SK-N-SH (cell line): ENCODE measurements at regions not wholly inside any gene's neighbourhood (a gene's known extent, or its start where the extent isn't known, plus 50 kb on each side); places are given as distances from the start of the nearest gene placed in this dataset.

Experiments
- CTCF ChIA-PET: fragments of 300-600, 350-600 bp; formaldehyde crosslinking; extraction: SDS; loops from one replicate; lab custom pipeline; 2021; lab: Yijun Ruan, JAX
- POLR2A ChIA-PET: fragments of 350-600 bp; sonication (Branson Sonifier 250); formaldehyde crosslinking; extraction: SDS; loops from one replicate; lab custom pipeline; 2020; ENCODE audit warnings: antibody characterized with exemption, inconsistent platforms; lab: Yijun Ruan, JAX
- DNase-seq: peaks from one replicate; pipeline ENCODE4 v3.0.0; 2012
- H2AFZ ChIP-seq: fragments of 200-600 bp; sonication (generic); 2 replicates; pipeline ENCODE4 v1.8.1; 2016; ENCODE audit warnings: antibody characterized with exemption, mild to moderate bottlenecking, low read depth
- H3F3A ChIP-seq: fragments of 200-600 bp; sonication (generic); replicated peaks from 2 replicates; pipeline ENCODE3; 2016; ENCODE audit warnings: antibody characterized with exemption, mild to moderate bottlenecking; ENCODE audit not compliant: insufficient read depth
- H3K27ac ChIP-seq, 2 experiments: fragments of 200-500 bp in 1 of 2; fragments of 200-600 bp in 1 of 2; sonication (Bioruptor generic) in 1 of 2; sonication (generic), shearing (Covaris generic) in 1 of 2; 2 replicates each; pipeline versions ENCODE4 v1.5.1 to v1.6.1; 2014 to 2016; ENCODE audit warnings: low read depth in 2 of 2, inconsistent platforms in 1 of 2, low read length in 1 of 2, mild to moderate bottlenecking in 1 of 2, mixed read lengths in 1 of 2
- H3K27me3 ChIP-seq: fragments of 200-600 bp; sonication (generic), shearing (Covaris generic); 2 replicates; pipeline ENCODE4 v1.6.1; 2016; ENCODE audit warnings: mixed run types; ENCODE audit not compliant: insufficient read depth
- H3K36me3 ChIP-seq, 2 experiments: fragments of 200-500 bp in 1 of 2; fragments of 200-600 bp in 1 of 2; sonication (Bioruptor generic) in 1 of 2; sonication (generic) in 1 of 2; replicated peaks in 1 of 2; 2 replicates each; pipeline versions ENCODE3 to v1.5.1; 2014 to 2016; ENCODE audit warnings: low read length in 1 of 2, mild to moderate bottlenecking in 1 of 2; ENCODE audit not compliant: insufficient read depth in 2 of 2, control insufficient read depth in 1 of 2
- H3K4me1 ChIP-seq, 2 experiments: fragments of 200-500 bp in 1 of 2; fragments of 200-600 bp in 1 of 2; sonication (Bioruptor generic) in 1 of 2; sonication (generic), shearing (Covaris generic) in 1 of 2; 2 replicates each; pipeline versions ENCODE4 v1.5.1 to v1.6.1; 2014 to 2016; ENCODE audit warnings: low read depth in 1 of 2, low read length in 1 of 2, mixed run types in 1 of 2; ENCODE audit not compliant: insufficient read depth in 2 of 2, control insufficient read depth in 1 of 2
- H3K4me2 ChIP-seq: fragments of 200-600 bp; sonication (generic), shearing (Covaris generic); 2 replicates; pipeline ENCODE4 v1.6.1; 2017; ENCODE audit warnings: mixed run types
- H3K4me3 ChIP-seq, 2 experiments: fragments of 200-500 bp in 1 of 2; fragments of 200-600 bp in 1 of 2; sonication (Bioruptor generic) in 1 of 2; sonication (generic), shearing (Covaris generic) in 1 of 2; 2 replicates each; pipeline versions ENCODE4 v1.5.1 to v1.8.1; 2014 to 2016; ENCODE audit warnings: low read depth in 2 of 2, inconsistent platforms in 1 of 2, low read length in 1 of 2, mild to moderate bottlenecking in 1 of 2, mixed read lengths in 1 of 2, moderate library complexity in 1 of 2
- H3K79me2 ChIP-seq: fragments of 200-600 bp; sonication (generic); 2 replicates; pipeline ENCODE4 v1.8.1; 2017; ENCODE audit warnings: mild to moderate bottlenecking; ENCODE audit not compliant: insufficient read depth
- H3K9ac ChIP-seq: fragments of 200-600 bp; sonication (generic); 2 replicates; pipeline ENCODE4 v1.6.1; 2017; ENCODE audit warnings: mixed run types
- H3K9me2 ChIP-seq: fragments of 200-600 bp; sonication (generic); 2 replicates; pipeline ENCODE4 v1.6.1; 2017; ENCODE audit warnings: mixed run types
- H3K9me3 ChIP-seq: fragments of 200-600 bp; sonication (generic); 2 replicates; pipeline ENCODE4 v1.6.1; 2017; ENCODE audit warnings: mixed run types, mild to moderate bottlenecking, moderate library complexity
- H4K20me1 ChIP-seq: fragments of 200-600 bp; sonication (generic); 2 replicates; pipeline ENCODE4 v1.6.1; 2017; ENCODE audit warnings: mild to moderate bottlenecking, mixed run types; ENCODE audit not compliant: insufficient read depth
- CHD2 ChIP-seq: fragments of 150-350 bp; IDR thresholded peaks from 2 replicates; pipeline ENCODE4 v1.6.1; 2018; ENCODE audit warnings: low read length; ENCODE audit not compliant: partially characterized antibody
- EP300 ChIP-seq, 2 experiments: IDR thresholded peaks; 2 replicates each; pipeline versions ENCODE4 v1.4.0 to v1.6.1; 2012; ENCODE audit warnings: borderline replicate concordance in 1 of 2, low read depth in 1 of 2, low read length in 1 of 2
- EZH2phosphoT487 ChIP-seq: fragments of 200-600 bp; sonication (generic); IDR thresholded peaks from 2 replicates; pipeline ENCODE4 v1.6.1; 2017; ENCODE audit warnings: low read depth, mixed run types, mild to moderate bottlenecking, antibody characterized with exemption, moderate library complexity, borderline replicate concordance
- FOSL2 ChIP-seq: IDR thresholded peaks from 2 replicates; pipeline ENCODE4 v1.4.0; 2012; ENCODE audit warnings: low read depth, mild to moderate bottlenecking, moderate library complexity, borderline replicate concordance
- GATA2 ChIP-seq: sonication (generic); formaldehyde crosslinking; IDR thresholded peaks from 2 replicates; pipeline ENCODE4 v1.5.0; 2020; ENCODE audit warnings: mild to moderate bottlenecking, missing genetic modification reagents
- RAD21 ChIP-seq: IDR thresholded peaks from 2 replicates; pipeline ENCODE4 v1.6.1; 2012; ENCODE audit warnings: mild to moderate bottlenecking, low read length
- RCOR1 ChIP-seq: fragments of 150-350 bp; IDR thresholded peaks from 2 replicates; pipeline ENCODE4 v1.6.1; 2017; ENCODE audit warnings: antibody characterized with exemption, low read length
- RFX5 ChIP-seq: IDR thresholded peaks from 2 replicates; pipeline ENCODE4 v1.6.1; 2012; ENCODE audit warnings: mild to moderate bottlenecking, improper control_type of control experiment, low read length
- SMC3 ChIP-seq: IDR thresholded peaks from 2 replicates; pipeline ENCODE4 v1.6.1; 2012; ENCODE audit warnings: low read depth, low read length, improper control_type of control experiment
- USF2 ChIP-seq: fragments of 150-350 bp; IDR thresholded peaks from 2 replicates; pipeline ENCODE4 v1.6.1; 2017; ENCODE audit warnings: antibody characterized with exemption, low read length, low read depth, borderline replicate concordance
- YY1 ChIP-seq: IDR thresholded peaks from 2 replicates; pipeline ENCODE4 v1.4.0; 2012; ENCODE audit warnings: low read depth, mild to moderate bottlenecking
- WGBS: methylation state at CpG from one replicate; pipeline ENCODE4 v1.1.6; 2017; ENCODE audit warnings: low lambda C conversion rate; 5-methylcytosine and 5-hydroxymethylcytosine counted together
- TF ChIP-seq, protein P1 (sequence below): fragments of 150-350 bp; IDR thresholded peaks from 2 replicates; pipeline ENCODE4 v1.6.1; 2016; ENCODE audit warnings: mild to moderate bottlenecking, low read depth, low read length
- TF ChIP-seq, protein P2 (sequence below): fragments of 200-600 bp; sonication (generic); IDR thresholded peaks from 2 replicates; pipeline ENCODE4 v1.6.1; 2017; ENCODE audit warnings: antibody characterized with exemption, mild to moderate bottlenecking, moderate library complexity

DNA sequence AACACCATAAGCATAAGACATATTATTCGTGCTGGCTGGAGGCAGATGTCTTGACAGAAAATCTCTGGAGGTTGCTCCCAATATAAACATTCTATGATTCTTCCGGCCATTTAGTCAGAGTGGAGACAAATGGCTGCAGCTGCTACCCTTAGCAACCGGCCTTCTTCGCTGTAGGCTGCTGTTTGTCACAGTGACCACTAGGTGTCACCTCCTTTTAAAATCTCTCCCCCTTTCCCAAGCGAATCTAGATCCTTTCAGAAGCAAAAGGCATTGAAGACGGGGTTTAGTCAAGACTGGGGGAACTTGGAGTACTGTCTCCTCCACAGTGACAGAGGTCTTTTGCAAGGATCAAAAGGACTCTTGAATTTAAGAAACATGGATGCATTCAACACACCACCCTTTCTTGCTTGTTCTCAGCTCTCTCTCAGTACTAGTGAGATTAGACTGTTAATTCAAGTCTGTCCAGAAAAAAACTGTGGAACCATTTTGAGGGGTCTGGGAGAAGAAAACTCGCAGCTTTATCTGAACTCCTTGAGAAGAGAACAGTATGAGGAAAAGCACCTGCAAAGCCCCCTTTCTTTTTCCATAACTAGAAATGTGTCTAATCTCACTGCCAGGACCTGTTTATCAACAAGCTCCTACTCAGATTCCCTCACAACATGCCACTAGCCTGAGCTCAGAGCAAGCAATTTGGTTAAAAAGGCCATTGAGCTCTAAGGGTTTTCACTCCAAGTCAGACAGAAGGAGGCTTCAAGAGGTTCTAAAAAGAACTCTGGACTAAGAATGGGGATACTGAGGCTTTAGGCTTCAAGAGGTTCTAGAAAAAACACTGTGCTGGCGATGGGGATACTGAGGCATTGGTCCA, 408.3 kb upstream of the PLXNA2 start:
- Histone ChIP-seq H3K9me2 (no peaks in the 10 kb centered on the region), H3K79me2 (no peaks in the 10 kb centered on the region), H3K9me3 (no peaks in the 10 kb centered on the region), H3K4me1 (peaks cover 0 to 7% of the 10 kb centered on the region in 2 experiments; a peak in 2 of 4 replicates), H3K27ac (peak overlapping the region in 1 of 2 experiments; percentile 73; a peak in 2 of 4 replicates), H2AFZ (0 out of 2 replicates have a peak overlapping the region, but pooled peaks have one; percentile 23), H3K4me2 (no peak overlapping the region; the same call in 1 of the 2 replicates), H3K27me3 (no peaks in the 10 kb centered on the region), H3K4me3 (no peak overlapping the region; a peak in 1 of 4 replicates), H4K20me1 (no peaks in the 10 kb centered on the region), H3K9ac (no peak overlapping the region), H3F3A (no peaks in the 10 kb centered on the region), H3K36me3 (no peaks in the 10 kb centered on the region)
- TF ChIP-seq RCOR1 (0 out of 2 replicates have a peak, but pooled peaks have one; percentile 26), EZH2phosphoT487 (no peak), FOSL2 (no peak), EP300 (IDR thresholded peaks at IDR 0.05; ENCODE audit: borderline replicate concordance in 1 of 2, low read depth in 1 of 2, low read length in 1 of 2) (0 out of 4 replicates have a peak, but pooled peaks of 1 of the 2 experiments have one; percentile 24), GATA2 (CRISPR knock-in tag) (no peak), CHD2 (peak; percentile 49), YY1 (peak; percentile 37; the same call in 1 of the 2 replicates), SMC3 (peak; percentile 92), RFX5 (peak; percentile 51; the same call in 1 of the 2 replicates), USF2 (no peak), RAD21 (peak; percentile 91)
- TF ChIP-seq, protein P1, sequence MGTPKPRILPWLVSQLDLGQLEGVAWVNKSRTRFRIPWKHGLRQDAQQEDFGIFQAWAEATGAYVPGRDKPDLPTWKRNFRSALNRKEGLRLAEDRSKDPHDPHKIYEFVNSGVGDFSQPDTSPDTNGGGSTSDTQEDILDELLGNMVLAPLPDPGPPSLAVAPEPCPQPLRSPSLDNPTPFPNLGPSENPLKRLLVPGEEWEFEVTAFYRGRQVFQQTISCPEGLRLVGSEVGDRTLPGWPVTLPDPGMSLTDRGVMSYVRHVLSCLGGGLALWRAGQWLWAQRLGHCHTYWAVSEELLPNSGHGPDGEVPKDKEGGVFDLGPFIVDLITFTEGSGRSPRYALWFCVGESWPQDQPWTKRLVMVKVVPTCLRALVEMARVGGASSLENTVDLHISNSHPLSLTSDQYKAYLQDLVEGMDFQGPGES: no peak
- TF ChIP-seq, protein P2, sequence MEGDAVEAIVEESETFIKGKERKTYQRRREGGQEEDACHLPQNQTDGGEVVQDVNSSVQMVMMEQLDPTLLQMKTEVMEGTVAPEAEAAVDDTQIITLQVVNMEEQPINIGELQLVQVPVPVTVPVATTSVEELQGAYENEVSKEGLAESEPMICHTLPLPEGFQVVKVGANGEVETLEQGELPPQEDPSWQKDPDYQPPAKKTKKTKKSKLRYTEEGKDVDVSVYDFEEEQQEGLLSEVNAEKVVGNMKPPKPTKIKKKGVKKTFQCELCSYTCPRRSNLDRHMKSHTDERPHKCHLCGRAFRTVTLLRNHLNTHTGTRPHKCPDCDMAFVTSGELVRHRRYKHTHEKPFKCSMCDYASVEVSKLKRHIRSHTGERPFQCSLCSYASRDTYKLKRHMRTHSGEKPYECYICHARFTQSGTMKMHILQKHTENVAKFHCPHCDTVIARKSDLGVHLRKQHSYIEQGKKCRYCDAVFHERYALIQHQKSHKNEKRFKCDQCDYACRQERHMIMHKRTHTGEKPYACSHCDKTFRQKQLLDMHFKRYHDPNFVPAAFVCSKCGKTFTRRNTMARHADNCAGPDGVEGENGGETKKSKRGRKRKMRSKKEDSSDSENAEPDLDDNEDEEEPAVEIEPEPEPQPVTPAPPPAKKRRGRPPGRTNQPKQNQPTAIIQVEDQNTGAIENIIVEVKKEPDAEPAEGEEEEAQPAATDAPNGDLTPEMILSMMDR: peak; percentile 86
- ChIA-PET POLR2A (no interaction called here), CTCF (interaction anchor here (0.6 to 2.6 kb wide), 64 partner anchors 10 to 913 kb away, joined by 3 to 36 read pairs (median 4); no protein-coding TSS in a partner anchor)
- 20% methylated on average over 8 of the region's 8 CpGs for WGBS
- peak; percentile 80 for DNase-seq
